A673 (cell line): ENCODE measurements at regions not wholly inside any gene's neighbourhood (a gene's known extent, or its start where the extent isn't known, plus 50 kb on each side); places are given as distances from the start of the nearest gene placed in this dataset.

Experiments used
- CTCF ChIP-seq: fragments of 300-800, 200-600 bp; sonication (generic); conservative IDR thresholded peaks from 2 replicates; pipeline ENCODE4 v1.5.1; 2017; ENCODE audit warnings: low read depth, mild to moderate bottlenecking, antibody characterized with exemption, low read length, moderate library complexity, mixed read lengths
- EZH2 ChIP-seq: fragments of 200-600 bp; sonication (generic); IDR thresholded peaks from 2 replicates; pipeline ENCODE4 v1.6.1; 2017; ENCODE audit warnings: borderline replicate concordance, low read depth, mild to moderate bottlenecking, mixed read lengths, antibody characterized with exemption, low read length; ENCODE audit not compliant: poor library complexity, severe bottlenecking

- no peak for TF ChIP-seq CTCF
- TF ChIP-seq EZH2 = no peak
These were observed 93.8 kb upstream of the BMAL1 start for GRCh38 chr11:13183826-13184196.
